ENCODE measurements at regions not wholly inside any gene's neighbourhood (a gene's known extent, or its start where the extent isn't known, plus 50 kb on each side); places are given as distances from the start of the nearest gene placed in this dataset.

DNA sequence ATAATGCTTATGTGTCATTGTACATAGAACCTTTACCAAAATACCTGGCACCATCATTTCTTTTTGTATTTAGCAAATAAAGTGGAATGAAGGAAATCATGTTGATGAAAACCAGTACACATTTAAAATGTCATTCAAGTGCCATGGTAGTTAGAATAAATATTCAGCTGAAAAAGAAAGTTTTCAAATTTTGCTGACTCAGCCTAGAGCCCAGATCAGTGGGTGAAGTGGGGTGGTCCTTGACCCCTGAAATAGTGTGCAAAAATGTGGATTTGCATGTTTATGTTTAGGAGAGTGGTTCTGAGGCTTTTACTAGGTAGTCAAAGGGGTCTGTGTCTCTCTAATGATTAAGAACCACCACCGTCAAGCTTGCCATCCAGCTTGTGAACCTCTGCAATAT is 418.7 kb downstream of the ETNK1 start:
- DNase-seq (ENCODE audit: extremely low spot score): no peak
- Histone ChIP-seq H3K4me1 (ENCODE audit: insufficient read depth) (no peaks in the 10 kb centered on the region), H3K36me3 (ENCODE audit: insufficient read depth) (no peaks in the 10 kb centered on the region), H3K27ac (ENCODE audit: low read depth) (no peak overlapping the region), H3K4me3 (ENCODE audit: low read depth, low read length) (no peak overlapping the region)
- WGBS: 92% methylated on average over 1 of the region's 1 CpG

DNA sequence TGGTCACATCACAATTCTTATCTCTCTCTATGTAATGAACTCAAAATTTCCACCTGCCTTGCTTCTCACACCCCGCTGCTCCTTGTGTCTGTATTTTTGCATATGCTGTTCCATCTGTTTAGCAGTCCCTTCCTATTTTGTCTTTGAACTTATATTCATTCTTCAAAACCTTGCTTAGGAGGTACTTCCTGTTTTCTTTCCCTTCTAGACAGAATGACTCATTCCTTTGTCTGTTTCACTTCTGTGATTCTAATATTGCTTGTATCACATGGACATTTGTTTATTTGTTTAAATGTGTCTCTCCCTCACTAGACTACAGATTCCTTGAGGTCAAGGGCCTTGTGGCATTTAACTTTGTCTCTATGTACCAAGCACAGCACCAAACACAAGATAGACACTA is 424.2 kb downstream of the ETNK1 start:
- Histone ChIP-seq H3K36me3 (ENCODE audit: insufficient read depth) (no peaks in the 10 kb centered on the region), H3K4me3 (ENCODE audit: low read depth, low read length) (no peak overlapping the region), H3K4me1 (ENCODE audit: insufficient read depth) (no peaks in the 10 kb centered on the region), H3K27ac (ENCODE audit: low read depth) (no peak overlapping the region)
- DNase-seq (ENCODE audit: extremely low spot score): no peak
- WGBS: 92% methylated on average over 1 of the region's 1 CpG

DNA sequence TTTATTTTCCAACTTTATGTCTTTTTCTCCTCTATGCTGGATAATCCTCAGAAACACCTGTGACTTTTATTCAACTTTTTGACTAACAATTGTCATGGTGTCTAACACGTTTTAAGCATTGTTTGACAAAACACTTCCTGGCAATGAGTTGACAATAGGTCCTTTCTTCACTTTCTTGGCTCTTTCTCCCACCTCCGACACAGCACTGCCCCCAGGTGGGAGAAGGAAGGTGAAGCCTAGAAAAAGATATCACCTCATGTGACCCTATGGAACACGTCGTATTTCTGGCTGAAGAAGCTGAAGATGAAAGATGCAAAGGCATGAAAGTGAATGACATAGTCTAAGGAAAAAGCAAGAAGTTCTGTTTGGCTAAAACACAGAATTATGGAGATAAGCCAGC is 430.0 kb downstream of the ETNK1 start:
- DNase-seq (ENCODE audit: extremely low spot score): no peak
- no peaks in the 10 kb centered on the region for H3K36me3 ChIP-seq (ENCODE audit: insufficient read depth)
- 19% methylated on average over 4 of the region's 4 CpGs for whole genome bisulfite sequencing
- H3K4me3 ChIP-seq (ENCODE audit: low read depth, low read length): no peak overlapping the region
- no peak overlapping the region for H3K27ac ChIP-seq (ENCODE audit: low read depth)
- no peaks in the 10 kb centered on the region for H3K4me1 ChIP-seq (ENCODE audit: insufficient read depth)

DNA sequence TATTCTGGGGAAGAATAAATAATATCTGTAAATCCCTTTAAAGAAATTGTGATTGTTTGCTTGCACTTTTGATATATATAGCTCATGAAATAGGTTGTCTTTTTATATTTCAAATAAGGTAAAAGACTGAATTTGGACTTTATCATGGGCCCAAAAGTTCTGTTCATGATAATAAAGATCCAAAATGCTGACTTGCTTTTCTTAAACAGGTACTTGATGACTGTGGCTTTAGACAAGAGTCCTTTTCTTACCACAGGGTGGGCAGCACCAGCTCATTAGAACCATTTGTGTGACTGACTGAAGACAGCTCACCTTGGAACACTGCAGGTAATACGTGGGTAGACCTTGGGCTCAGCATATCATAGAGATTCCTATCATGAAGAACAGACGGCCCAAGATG is 432.6 kb downstream of the ETNK1 start:
- WGBS: 75% methylated on average over 2 of the region's 2 CpGs

DNA sequence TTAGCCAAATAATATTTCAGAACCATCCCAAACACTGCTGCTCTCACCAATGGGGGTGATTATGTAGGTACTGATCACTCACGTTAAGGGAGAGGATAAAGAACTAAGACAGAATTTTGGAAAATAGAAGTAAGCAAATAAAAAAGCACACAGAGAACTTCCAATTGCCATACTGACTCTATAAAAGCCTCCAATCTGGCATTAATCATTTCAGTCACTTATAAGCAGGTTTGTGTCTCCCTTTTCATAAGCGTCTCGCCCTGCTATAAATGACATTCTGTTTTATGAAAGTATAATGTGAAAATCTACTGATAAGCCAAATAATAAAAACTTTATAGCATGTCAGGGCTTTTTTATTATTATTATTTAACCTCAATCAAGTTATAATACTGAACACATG is 435.2 kb downstream of the ETNK1 start:
- 74% methylated on average over 3 of the region's 3 CpGs for WGBS

More for the DNA sequence above, 432.6 kb downstream of the ETNK1 start:
- Histone ChIP-seq H3K36me3 (ENCODE audit: insufficient read depth) (no peaks in the 10 kb centered on the region), H3K27ac (ENCODE audit: low read depth) (no peak overlapping the region), H3K4me3 (ENCODE audit: low read depth, low read length) (no peak overlapping the region), H3K4me1 (ENCODE audit: insufficient read depth) (no peaks in the 10 kb centered on the region)
- DNase-seq (ENCODE audit: extremely low spot score): no peak

DNA sequence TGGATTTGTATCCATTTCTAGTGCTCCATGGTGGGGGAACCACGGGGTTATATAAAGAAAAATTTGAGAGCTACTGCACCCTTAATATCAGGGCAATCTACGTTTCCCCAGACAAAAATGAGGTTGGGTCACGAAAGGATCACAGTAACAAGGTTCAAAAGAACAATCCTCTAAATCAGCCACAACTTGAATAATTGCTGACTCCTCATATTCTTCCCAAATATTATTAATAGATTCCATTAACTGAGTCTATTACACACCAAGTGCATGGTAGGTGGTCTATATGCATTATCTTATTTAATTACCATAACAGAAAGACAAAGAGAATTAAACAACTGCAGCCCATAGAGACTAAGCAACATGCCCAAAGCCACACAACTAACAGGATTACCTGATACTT is 438.2 kb downstream of the ETNK1 start:
- DNase-seq (ENCODE audit: extremely low spot score): no peak
- WGBS: 86% methylated on average over 3 of the region's 3 CpGs
- Histone ChIP-seq H3K4me3 (ENCODE audit: low read depth, low read length) (no peak overlapping the region), H3K36me3 (ENCODE audit: insufficient read depth) (no peaks in the 10 kb centered on the region), H3K4me1 (ENCODE audit: insufficient read depth) (no peaks in the 10 kb centered on the region), H3K27ac (ENCODE audit: low read depth) (no peak overlapping the region)

More for the DNA sequence above, 435.2 kb downstream of the ETNK1 start:
- no peaks in the 10 kb centered on the region for H3K4me1 ChIP-seq (ENCODE audit: insufficient read depth)
- H3K4me3 ChIP-seq (ENCODE audit: low read depth, low read length): no peak overlapping the region
- no peak overlapping the region for H3K27ac ChIP-seq (ENCODE audit: low read depth)
- peak; percentile 13 for DNase-seq (ENCODE audit: extremely low spot score)
- H3K36me3 ChIP-seq (ENCODE audit: insufficient read depth): no peaks in the 10 kb centered on the region

DNA sequence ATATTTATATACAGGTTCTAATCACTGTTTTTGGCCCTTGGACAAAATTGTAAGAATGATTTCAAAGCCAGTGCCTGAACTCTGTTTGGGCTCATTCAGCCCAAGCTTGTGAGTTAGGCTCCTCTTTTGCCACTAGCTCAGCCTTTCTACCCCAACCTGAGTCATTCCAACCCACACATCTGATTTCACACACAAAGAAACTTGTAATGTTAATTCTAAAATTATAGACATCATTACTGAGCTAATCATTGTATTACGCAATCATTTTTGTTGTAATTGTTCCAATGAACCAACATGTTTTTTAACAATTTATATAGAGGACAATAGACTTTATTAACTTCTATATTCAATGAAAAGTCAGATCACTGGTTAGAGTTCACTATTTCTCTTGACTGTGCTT is 441.1 kb downstream of the ETNK1 start:
- no peak overlapping the region for H3K27ac ChIP-seq (ENCODE audit: low read depth)
- H3K36me3 ChIP-seq (ENCODE audit: insufficient read depth): no peaks in the 10 kb centered on the region
- WGBS: 92% methylated on average over 1 of the region's 1 CpG
- no peaks in the 10 kb centered on the region for H3K4me1 ChIP-seq (ENCODE audit: insufficient read depth)
- no peak for DNase-seq (ENCODE audit: extremely low spot score)
- no peak overlapping the region for H3K4me3 ChIP-seq (ENCODE audit: low read depth, low read length)

DNA sequence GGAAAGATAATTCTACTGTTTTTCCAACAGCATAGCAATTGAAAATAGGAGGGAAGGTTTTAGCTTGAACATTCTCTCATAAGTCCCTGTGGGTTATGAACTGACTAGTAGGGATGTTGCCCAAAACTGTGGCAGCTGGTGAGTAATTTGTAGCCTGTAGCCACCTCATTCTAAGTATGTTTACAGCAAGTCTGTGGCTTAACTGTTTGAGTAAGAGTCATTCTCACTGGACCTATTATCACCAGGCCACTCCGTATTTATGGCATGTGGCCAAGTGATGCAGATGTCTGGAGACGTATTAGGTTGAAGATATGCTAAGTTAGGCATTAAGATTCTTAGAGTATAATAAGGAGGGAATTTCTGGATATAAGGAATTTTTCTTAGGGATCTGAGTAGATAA is 458.3 kb downstream of the ETNK1 start:
- H3K4me3 ChIP-seq (ENCODE audit: low read depth, low read length): no peak overlapping the region
- 32% methylated on average over 2 of the region's 2 CpGs for WGBS

DNA sequence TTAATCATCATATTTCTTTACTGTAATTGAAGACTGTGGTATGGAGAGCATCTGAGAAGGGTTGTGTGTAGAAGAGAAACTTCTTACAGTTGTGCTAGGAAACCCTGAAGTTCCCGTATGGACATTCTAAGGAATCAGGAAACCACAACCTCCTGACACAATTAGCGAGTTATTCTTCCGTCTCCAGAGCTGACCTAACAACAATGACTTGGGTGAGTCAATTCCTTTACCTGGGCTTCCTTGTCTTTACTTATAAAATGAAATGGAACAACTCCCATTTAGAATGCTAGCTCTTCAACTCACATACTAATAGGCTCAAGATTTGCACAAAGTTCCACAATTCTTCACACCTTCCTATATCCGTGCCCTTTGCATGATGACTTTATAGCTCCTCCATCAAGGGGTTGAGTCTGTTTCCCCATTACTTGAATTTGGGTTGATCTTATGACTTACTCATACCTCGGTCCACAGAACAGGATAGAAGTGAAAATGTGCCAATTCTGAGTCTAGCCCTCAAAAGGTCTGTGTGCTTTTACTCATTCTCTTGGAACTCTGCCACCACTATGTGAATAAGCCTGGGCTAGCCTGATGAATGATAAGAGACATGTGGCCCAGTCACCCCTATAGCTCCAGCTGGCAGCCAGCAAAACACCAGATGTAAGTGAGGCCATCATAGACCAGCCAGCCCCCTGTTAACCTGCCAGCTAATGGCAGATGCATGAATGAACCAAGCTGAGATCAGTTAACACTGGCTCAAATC is 459.4 kb downstream of the ETNK1 start:
- no peak overlapping the region for H3K4me3 ChIP-seq (ENCODE audit: low read depth, low read length)
- 80% methylated on average over 5 of the region's 5 CpGs for WGBS
- H3K27ac ChIP-seq (ENCODE audit: low read depth): no peak overlapping the region
- DNase-seq (ENCODE audit: extremely low spot score): no peak
- H3K4me1 ChIP-seq (ENCODE audit: insufficient read depth): no peaks in the 10 kb centered on the region
- H3K36me3 ChIP-seq (ENCODE audit: insufficient read depth): no peaks in the 10 kb centered on the region

More for the DNA sequence above, 458.3 kb downstream of the ETNK1 start:
- Histone ChIP-seq H3K36me3 (ENCODE audit: insufficient read depth) (no peaks in the 10 kb centered on the region), H3K27ac (ENCODE audit: low read depth) (no peak overlapping the region), H3K4me1 (ENCODE audit: insufficient read depth) (no peaks in the 10 kb centered on the region)
- DNase-seq (ENCODE audit: extremely low spot score): no peak

DNA sequence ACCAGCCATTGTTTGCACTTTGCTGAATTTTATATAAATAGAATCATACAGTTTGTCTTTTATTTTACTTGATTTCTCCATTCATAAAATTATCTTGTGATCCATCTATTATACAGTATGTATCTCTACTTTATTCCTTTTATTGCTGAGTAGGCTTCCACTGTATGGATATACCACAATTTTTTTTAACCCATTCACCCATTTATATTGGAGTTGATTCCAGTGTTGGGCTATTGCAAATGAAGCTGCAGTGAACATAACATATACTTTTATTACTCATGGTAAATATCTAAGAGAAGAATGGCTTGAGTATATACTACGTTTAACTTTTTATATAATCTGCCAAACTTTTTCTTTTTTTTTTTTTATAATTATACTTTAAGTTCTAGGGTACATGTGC is 463.6 kb downstream of the ETNK1 start:
- Histone ChIP-seq H3K4me1 (ENCODE audit: insufficient read depth) (no peaks in the 10 kb centered on the region), H3K27ac (ENCODE audit: low read depth) (no peak overlapping the region), H3K4me3 (ENCODE audit: low read depth, low read length) (no peak overlapping the region), H3K36me3 (ENCODE audit: insufficient read depth) (no peaks in the 10 kb centered on the region)
- no peak for DNase-seq (ENCODE audit: extremely low spot score)
- 95% methylated on average over 1 of the region's 1 CpG for WGBS

DNA sequence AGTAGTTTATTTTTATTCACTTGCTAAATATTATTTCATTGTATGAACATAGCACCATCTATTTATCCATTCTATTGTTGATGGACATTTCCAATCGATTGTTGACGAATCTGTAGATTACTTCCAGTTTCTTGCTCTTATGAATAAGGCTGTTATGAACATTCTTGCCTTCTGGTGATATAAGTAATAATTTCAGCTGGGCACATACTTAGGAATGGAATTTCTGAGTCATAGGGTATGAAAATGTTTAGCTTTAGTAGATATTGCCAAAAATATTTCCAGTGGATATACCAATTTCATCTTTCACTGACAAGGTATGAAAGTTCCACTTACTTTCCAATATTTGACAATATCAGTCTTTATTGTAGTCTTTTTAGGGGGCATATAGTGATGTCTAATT is 468.5 kb downstream of the ETNK1 start:
- Histone ChIP-seq H3K4me1 (ENCODE audit: insufficient read depth) (no peaks in the 10 kb centered on the region), H3K4me3 (ENCODE audit: low read depth, low read length) (no peak overlapping the region), H3K27ac (ENCODE audit: low read depth) (no peak overlapping the region), H3K36me3 (ENCODE audit: insufficient read depth) (no peaks in the 10 kb centered on the region)
- WGBS: 96% methylated on average over 2 of the region's 2 CpGs
- no peak for DNase-seq (ENCODE audit: extremely low spot score)

DNA sequence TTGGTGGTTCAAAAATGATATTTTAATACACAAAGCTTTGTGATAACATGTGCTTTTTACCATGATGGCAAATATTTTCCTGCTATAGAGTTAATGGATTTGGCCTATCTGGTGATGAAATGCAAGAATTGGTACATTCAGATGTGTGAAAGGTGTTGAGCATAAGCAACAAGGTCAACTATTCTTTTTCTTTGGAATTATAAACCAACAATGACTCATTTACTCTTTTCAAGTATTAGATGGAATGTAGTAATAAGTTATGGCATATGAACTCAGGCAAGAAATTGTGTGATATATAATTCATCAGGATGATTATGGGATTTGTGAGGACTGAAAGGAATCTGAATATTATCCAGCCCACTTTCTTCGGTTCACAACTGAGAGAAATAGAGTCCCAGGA is 471.4 kb downstream of the ETNK1 start:
- Histone ChIP-seq H3K36me3 (ENCODE audit: insufficient read depth) (no peaks in the 10 kb centered on the region), H3K4me3 (ENCODE audit: low read depth, low read length) (no peak overlapping the region), H3K27ac (ENCODE audit: low read depth) (no peak overlapping the region), H3K4me1 (ENCODE audit: insufficient read depth) (no peaks in the 10 kb centered on the region)
- WGBS: 93% methylated on average over 1 of the region's 1 CpG
- DNase-seq (ENCODE audit: extremely low spot score): no peak

DNA sequence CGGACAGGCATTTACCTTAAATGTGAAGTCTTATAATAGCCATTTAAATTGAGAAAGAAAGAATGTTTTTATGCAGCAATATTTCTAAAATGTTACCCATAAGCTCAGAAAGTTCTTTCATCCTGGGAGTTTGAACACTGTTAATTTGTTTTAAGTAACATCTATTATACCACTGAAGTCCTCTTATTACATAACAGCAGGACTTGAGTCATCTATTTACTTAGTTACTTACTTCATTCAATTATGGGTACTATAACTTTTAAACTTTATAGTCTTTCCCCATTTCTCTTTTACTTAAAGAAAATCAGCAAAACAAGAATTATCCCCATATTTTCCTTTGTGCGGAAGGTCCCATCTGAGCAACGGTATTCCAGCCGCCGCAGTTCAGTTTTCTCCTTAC is 473.1 kb downstream of the ETNK1 start:
- no peak overlapping the region for H3K27ac ChIP-seq (ENCODE audit: low read depth)
- 91% methylated on average over 5 of the region's 5 CpGs for WGBS
- DNase-seq (ENCODE audit: extremely low spot score): no peak
- no peaks in the 10 kb centered on the region for H3K36me3 ChIP-seq (ENCODE audit: insufficient read depth)
- H3K4me1 ChIP-seq (ENCODE audit: insufficient read depth): no peaks in the 10 kb centered on the region
- H3K4me3 ChIP-seq (ENCODE audit: low read depth, low read length): no peak overlapping the region

DNA sequence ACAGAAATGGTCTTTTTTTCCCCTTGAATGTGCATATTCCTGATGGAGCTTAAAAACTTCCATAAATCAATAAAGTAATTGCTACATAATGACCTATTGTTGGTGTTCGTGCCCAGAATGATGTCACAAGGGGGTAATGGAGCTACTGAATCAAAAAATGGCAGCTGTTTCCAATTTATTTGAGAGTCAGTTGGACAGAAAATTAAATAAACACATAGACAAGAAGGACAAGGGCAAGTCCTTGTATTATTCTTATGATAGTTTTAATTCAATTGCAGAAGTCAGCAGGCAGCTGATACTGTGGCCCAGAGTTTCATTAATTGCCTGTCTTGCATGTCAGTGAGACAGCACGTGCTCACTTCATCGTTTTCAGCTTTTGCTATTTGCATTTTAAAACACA is 473.5 kb downstream of the ETNK1 start:
- no peak for DNase-seq (ENCODE audit: extremely low spot score)
- H3K36me3 ChIP-seq (ENCODE audit: insufficient read depth): no peaks in the 10 kb centered on the region
- WGBS: 71% methylated on average over 3 of the region's 3 CpGs

DNA sequence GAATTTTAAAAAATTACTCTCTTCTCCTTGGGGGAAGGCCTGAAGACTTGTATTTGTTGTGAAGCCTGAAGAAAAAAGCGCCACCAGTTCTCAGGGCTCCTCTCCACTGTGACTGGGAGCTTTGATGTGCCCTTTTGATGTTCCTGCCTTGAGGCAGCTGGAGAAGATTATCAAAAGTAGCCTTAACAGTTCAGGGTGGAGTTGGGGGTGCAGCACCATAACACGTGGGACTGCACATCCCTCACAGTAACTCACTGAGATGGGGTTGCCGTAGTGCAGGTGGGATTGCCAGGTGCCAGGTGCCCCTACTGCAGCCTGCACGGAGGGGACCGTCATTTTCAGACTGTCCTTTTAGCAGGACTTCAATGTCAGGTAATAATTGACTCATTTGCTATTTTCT is 474.1 kb downstream of the ETNK1 start:
- no peak for DNase-seq (ENCODE audit: extremely low spot score)
- 73% methylated on average over 5 of the region's 5 CpGs for WGBS
- H3K4me1 ChIP-seq (ENCODE audit: insufficient read depth): no peaks in the 10 kb centered on the region
- no peak overlapping the region for H3K4me3 ChIP-seq (ENCODE audit: low read depth, low read length)
- no peaks in the 10 kb centered on the region for H3K36me3 ChIP-seq (ENCODE audit: insufficient read depth)
- no peak overlapping the region for H3K27ac ChIP-seq (ENCODE audit: low read depth)

More for the DNA sequence above, 473.5 kb downstream of the ETNK1 start:
- H3K4me1 ChIP-seq (ENCODE audit: insufficient read depth): no peaks in the 10 kb centered on the region
- H3K27ac ChIP-seq (ENCODE audit: low read depth): no peak overlapping the region
- no peak overlapping the region for H3K4me3 ChIP-seq (ENCODE audit: low read depth, low read length)
